ENCODE measurements at regions not wholly inside any gene's neighbourhood (a gene's known extent, or its start where the extent isn't known, plus 50 kb on each side); places are given as distances from the start of the nearest gene placed in this dataset.

- DNase-seq, result no peak
These were observed 289.5 kb downstream of the RRAGC start for GRCh38 chr1:38569932-38570656.

DNA sequence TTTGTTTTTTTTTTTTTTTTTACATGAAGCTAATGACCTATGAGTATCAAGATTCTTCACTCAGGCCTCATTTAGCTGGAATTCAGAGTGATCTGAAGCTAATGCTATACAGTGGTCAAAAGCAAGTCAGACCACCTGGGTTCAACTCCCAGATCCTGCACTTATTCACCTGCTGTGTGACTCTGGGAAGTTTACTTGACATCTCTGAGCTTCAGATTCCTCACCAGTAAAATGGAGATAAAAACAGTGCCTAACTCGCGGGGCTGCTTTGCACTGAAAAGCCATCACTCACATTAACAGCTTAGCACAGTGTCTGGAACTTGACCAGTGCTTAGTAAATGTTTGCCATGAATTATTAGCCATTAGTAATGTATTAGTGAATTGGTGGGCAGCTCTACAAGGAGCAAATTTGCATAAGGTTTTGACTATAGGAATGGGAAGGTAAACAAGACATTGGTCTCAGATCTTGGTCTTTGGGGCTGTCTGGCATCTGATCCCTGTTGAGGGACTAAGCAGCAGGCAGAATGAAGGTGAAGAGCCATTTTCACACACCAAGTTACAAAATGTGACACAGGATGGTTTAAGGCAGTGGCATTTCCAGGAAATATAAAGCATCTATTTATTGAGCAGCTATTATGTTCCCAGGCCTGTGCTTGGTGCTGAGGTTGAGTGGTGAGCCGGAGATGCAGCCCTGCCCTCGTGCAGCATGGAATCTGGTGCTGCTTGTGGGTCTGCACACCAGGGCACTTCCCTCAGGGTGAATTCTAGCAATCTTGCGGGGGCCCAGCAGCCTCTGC is 291.3 kb downstream of the RRAGC start:
- no peak for DNase-seq

DNA sequence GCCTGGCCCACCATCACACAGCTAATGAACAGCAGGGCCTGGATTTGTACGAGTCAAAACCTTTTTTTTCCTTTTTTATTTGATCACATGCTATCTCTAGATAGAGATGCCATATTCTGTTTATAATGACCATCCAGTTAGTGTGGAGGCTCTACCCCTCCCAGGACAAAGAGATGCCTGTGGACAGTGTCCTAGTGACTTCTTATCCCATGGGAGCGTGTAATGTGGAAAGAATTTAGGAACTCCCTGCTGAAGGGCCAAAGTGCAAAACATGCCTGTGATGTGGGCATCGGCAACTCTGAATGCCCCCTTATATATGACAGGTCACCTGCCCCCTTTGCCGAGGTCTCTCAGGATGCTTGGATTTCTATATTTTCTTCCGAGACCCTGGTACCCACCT is 292.2 kb downstream of the RRAGC start:
- no peak for DNase-seq

GRCh38 chr1:38565020-38565491 is 294.5 kb downstream of the RRAGC start:
- DNase-seq, result no peak

GRCh38 chr1:38563942-38564735 is 295.4 kb downstream of the RRAGC start:
- DNase-seq, result no peak

DNA sequence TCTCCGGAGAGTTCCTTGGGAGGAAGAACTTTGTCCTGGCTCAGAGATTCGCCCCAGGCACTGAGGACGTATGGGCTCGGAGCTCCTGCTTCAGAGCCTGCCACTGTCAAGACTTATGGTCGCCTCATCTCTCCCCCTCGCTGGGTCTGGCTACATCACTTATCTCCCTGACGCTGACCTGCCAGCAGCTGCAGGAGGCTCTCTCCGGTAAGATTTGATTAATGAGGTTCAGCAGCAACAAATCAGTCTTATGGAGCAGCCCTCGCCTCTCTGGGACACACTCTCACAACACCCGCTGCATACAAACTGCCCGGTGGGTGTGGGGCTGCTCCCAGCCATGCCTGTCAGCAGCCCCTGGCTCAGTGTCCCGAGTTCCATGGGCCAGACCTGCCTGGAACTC is 297.8 kb downstream of the RRAGC start:
- DNase-seq, result no peak

DNA sequence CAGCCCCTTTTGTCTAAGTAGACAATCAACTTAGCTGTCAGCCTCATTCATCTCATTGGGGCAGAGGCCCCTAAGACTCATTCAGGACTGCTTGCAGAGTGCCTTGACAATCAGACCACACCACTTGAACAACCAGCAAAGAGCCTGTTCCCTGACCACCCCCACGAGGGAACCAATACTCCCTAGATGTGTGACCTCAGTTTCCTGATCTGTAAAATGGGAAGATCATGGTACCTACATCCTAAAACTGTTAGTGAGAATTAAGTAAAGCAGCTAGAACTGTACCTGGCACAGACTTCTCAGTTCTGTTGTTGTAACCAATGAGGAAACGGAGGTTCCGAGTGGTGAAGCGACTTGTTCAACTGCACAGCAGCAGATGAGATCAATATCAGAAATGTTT is 298.5 kb downstream of the RRAGC start:
- DNase-seq, result no peak

DNA sequence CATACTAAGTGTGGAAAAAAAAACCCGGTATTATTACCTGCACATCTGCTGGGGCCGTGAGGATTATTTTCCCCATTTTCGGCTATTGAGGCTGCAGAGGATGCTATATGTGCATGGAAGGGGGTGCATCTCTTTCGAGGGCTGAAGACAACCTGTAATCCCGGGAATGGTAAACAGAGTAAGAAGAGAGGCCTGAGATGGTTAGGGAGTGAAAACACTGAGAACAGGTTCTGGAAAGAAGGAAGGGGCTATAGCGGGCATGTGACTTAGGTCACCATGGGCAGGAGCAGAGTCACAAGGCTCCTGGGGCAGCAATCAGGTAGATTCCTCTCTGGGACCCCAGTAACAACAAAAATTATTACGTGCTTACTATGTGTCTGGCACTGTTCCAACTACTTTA is 299.1 kb downstream of the RRAGC start:
- DNase-seq, result no peak

GRCh38 chr1:38559446-38560165 is 300.0 kb downstream of the RRAGC start:
- no peak for DNase-seq

DNA sequence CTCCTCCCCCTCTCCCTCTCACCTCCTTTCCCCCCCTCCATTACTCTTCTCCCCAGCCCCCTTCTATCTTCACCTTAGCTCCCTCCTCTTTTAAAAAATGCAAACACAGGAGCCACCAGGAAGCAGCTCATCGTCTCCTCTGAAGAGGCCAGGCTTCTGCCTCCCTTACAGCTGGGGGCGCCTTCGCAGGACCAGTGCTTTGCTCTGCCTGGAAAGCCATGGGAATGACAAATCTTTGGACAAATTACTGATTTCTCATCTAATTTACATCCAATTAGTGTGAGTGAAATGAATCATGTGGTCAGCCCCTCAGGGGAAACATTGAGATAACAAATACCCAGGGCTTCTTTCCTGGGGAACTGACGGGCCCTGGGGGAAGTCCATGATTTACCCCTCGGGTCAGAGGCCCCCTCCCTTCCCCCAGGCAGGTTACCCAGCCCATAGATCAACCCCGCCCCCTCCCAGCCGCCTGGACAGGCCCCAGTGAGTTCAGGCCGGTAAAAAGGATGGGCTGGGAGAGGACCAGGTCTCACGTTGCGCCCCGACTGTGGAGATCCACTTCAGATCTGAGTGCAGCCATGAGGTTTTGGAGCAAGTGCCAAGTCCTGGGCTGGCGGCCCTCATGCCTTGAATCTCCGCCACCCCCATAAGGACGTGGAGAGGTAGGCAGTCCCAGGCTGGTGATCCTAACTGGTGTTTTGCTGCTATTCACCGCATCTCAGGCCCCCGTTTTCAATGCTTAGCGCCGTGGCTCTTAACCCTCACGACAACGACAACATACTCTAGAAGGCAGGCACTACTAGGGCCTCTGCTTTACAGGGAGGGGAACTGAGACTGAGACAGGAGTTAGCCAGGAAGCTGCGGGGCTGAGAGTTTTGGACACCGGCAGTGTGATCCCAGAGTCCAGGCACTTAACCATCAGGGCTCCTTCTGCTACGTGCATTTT is 300.8 kb downstream of the RRAGC start:
- DNase-seq, result no peak

GRCh38 chr1:38558055-38558454 is 301.5 kb downstream of the RRAGC start:
- DNase-seq, result no peak

- DNase-seq, result no peak
These were observed 304.0 kb downstream of the RRAGC start for GRCh38 chr1:38555594-38555993.

- DNase-seq, result no peak
These were observed 304.4 kb downstream of the RRAGC start for GRCh38 chr1:38555130-38555529.

GRCh38 chr1:38551318-38552307 is 308.0 kb downstream of the RRAGC start:
- DNase-seq, result no peak

DNA sequence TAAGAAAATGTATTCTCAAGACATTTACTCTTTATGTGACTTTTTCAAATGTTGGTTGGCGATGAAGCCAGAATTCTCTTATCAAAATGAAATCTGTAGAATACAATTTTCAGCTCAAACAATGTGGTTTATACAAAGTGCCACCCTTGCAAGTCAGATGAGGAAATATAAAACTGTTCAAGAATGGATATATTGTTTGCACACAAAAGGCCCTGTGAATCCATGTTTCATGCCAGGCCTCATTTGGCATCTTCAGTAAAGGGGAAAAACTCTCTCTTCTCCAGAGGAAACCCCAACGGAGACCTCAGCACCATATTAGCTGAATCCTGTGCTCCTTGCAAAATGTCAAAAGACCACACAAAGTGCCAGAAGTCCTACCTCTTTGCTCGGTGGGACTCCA is 310.4 kb downstream of the RRAGC start:
- no peak for DNase-seq

- DNase-seq, result no peak
These were observed 312.3 kb downstream of the RRAGC start for GRCh38 chr1:38547321-38547720.

GRCh38 chr1:38546636-38547035 is 312.9 kb downstream of the RRAGC start:
- DNase-seq, result no peak

DNA sequence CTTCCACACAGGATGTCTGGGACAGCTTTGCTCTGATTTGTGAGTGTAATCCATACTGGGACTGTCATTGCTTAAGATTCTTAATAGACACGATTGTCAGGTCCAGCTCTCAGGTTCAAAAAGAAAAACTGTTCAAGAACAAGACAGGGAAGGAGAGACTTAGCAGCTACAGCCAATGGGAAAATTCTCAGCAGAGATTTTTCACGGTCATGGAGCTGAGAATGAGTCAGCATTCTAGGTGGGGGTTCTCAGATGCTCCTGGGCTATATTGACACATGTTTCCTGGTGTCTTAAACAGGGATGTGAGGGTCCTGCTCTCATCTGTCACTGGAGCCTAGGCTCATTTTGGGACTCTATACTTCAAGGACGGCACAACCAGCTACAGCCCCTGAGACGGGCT is 318.3 kb downstream of the RRAGC start:
- DNase-seq, result no peak

DNA sequence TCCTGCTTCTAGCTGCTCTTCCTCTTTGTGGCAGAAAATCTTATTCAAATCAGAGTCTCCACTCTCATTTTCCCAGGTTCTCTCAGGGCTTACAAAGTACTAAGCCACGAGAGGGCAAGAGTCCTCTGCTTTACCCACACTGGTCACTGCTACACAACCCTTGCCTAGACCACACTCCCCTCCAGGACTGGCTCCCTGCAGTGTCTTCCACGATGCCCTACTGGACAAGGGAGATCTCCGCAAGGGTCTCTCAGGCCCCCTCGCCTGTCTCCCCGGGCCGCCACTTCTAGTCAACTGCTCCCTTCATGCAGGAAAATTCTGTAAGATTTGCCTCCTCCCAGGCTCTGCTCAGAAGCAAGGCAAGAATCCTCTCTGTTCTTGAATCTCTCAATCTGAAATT is 319.6 kb downstream of the RRAGC start:
- DNase-seq, result no peak

GRCh38 chr1:38538834-38539233 is 320.7 kb downstream of the RRAGC start:
- no peak for DNase-seq

Measured in left hindlimb (tissue), 1 donor.